Non-pigmented ciliary epithelial cell (primary cell): ENCODE measurements at regions not wholly inside any gene's neighbourhood (a gene's known extent, or its start where the extent isn't known, plus 50 kb on each side); places are given as distances from the start of the nearest gene placed in this dataset.
"Not testable (repeated sequence)": the region's sequence is repeated elsewhere in the genome, so short reads cannot be mapped to it uniquely, and the experiment has no call there.

Source experiments
- DNase-seq: peaks from one replicate; pipeline ENCODE4 v3.0.0-alpha.2; 2010; ENCODE audit warnings: low read depth

DNA sequence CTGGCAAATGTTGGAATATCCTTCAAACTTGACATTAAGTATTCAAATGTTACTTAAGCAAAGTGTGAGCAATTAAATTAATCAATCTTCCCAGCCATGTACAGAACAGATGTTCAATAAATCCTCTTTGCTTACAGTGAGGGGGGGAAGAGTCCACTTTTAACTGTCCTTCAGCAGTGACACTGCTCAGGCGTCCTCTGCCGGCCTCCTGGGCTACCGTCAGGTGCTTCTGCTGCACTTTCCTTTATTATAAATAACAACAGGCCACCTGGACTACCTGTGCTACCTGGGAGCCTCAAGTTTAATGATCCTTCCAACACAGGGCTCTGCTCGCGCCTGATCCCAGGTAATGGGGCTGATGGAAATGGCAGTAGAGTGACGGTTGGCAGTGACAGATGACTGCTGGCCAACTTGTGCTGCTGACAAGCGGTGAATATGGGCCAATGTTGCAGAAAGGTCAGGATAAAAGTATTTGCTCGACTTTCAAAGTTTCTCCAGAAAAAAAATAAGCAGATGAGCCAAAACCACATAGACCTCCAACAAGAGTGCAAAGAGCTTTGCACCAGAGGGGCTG, 460.0 kb upstream of the ZNF507 start:
- DNase-seq: no peak

DNA sequence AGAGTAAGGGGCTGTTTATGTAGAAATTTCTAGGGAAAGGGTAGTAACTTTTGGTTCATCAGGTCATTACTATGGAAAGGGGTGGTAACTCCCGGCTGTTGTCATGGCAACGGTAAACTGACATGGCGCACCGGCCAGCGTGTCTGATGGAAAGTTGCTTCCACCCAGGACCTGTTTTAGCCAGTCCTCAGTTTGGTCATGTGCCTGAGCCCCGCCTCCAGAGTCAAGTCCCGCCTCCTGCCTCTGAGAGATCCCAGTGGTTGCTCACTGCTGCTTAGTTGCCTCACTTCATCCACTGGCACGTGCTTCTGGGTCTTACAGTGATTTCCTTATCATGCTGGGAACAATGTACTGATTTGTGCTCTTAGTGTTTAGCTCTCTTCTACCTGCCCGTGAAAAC, 455.2 kb upstream of the ZNF507 start:
- DNase-seq: no peak

DNA sequence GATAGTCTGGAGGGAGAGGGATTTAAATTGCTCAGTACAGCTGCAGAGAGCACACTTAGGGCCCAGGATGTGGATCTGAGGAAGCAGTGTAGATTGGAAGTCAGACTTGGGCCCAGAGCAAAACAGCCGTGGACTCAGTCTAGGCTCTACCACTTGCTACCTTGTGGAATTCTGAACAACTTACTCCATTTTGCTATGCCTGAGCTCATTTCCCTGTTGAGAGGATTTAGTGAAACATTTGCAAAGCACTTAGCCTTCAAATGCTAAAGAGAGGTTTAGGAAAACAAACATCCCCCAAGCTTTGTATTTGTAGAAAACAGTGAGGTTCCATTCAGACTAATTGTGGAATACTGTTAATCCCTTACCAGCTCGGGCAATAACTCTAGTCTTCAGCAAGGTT, 453.4 kb upstream of the ZNF507 start:
- DNase-seq: no peak

DNA sequence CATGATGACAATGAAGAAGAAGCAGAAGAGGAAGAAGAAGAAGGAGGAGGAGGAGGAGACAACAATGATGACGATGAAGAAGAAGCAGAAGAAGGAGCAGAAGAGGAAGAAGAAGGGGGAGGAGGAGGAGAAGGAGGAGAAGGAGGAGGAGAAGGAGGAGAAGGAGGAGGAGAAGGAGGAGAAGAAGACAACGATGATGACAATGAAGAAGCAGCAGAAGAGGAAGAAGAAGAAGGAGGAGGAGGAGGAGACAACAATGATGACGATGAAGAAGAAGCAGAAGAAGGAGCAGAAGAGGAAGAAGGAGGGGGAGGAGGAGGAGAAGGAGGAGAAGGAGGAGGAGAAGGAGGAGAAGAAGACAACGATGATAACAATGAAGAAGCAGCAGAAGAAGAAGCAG, 451.9 kb upstream of the ZNF507 start:
- not testable (repeated sequence) for DNase-seq

DNA sequence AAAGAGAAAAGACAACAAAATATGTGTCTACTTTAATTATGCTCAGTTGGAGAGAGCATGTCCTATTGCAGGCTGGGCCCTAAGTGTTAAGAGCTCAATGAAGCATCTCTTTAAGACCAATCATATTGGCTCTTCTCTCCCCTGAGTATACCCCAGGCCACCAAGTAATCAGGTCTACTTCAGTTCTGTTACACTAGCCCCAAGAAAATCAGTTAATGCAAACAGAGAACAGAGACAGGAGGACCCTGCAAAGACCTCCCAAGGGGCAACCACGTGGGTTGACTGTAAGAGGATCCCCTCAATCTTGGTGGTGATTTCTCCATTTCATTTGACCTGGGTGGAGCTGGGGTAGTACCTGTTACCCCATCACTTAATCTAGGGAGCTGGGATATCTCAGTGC, 451.0 kb upstream of the ZNF507 start:
- no peak for DNase-seq

DNA sequence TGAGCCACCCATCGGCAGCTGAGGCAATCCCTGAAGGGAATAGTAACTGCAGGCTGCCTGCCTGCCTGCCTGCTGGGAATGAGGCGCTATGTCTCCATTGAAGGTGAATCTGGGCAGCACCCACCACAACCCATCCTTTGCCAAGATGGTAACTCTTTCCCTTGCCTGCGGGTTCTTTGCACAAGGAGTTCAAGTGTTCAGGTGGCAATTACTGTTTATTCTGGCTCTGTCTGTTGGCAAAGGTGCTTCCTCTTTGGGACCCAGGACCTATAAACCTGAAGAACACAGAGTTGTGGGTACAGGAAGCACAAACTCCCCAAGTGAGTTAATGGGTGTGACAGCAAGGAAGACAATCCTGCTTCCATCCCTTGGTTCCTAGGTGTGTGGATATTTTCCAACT, 448.1 kb upstream of the ZNF507 start:
- DNase-seq: no peak

DNA sequence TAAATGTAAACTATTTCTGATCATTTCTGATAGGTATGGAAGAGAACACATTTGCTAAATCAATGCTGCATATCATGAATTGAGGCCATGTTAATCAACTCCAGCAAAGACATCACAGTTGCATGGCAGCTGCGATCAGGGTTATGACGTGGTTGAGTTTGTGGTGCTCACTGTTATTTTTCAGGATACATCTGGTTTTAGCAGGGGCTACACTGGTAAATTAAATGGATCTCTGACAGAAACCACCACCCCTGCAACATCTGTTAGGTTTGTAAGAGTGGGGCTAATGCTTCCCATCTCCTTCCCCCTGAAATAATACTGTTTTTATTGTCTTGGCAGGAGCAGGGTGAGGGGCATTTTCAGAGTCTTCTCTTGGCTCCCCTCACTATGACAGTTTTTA, 444.4 kb upstream of the ZNF507 start:
- DNase-seq: no peak

DNA sequence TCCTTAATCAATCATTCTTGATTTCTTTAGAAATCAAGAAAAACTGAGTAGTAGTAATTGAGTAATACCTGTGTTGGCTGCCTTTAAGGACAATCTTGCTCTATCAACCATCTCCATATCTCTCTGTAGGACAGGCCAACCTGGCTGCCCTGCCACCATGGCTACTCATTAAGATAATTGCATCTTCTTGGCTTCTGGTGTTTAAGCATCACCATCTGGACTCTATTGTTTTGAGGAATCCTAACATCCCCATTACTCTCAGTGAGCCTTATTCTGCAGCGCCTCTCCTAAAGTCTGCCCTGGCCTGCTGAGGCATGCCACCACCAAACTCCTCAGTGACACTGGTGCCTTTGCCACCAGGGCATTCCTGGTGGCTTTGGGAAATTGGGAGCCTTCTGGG, 442.6 kb upstream of the ZNF507 start:
- no peak for DNase-seq

DNA sequence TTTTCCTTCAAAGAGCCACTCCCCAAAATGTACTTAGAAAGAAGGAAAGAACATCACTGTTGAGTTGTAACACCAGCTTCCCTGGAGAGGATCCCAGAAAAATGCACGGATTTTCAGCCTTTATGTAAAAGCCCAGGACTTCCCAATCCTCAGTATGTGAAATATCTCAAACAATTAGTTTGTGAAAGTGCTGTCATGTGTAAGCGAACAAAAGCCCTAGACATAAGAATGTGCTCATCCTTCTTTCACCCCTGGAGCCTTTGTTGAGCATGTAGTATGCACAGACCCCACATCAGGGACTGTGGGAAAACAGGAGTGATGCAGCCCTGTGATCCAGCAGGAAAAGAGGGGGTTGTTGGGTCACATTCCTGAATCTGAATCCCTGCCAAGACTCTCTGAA, 441.4 kb upstream of the ZNF507 start:
- no peak for DNase-seq

DNA sequence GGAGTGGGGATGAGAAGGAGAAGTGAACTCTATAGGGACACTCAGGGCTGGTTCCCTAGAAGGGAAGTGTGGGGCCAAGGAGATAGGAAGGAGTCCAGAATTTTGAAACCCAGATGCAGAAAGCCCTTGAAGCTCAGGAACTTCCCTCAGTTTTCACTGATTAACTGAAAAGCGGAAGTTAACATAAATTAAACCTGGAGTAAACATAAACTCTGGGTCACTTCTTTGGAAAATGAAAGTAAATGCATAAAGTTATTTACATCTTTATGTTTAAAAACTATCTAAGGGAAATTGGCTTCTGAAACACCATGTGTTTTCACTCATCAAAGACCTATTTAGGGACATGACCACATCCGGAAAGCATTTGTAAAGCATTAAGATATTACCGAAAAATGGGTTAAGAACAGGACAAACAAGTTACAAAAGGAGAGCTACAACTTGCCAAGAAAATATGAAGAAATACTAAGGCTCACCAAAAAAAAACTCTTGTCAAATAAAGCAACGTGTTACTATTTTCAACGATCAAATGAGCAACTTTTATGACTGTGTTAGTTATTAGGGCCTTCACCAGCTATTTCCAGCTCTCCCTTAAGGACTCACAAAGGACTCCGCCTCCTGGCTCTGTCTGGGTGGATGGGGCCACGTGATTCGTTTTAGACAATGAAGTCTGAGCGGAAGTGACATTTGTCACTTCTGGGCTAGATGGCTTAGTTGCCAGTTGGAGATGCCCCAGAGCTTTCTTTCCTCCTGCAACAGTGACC, 439.1 kb upstream of the ZNF507 start:
- DNase-seq: no peak

DNA sequence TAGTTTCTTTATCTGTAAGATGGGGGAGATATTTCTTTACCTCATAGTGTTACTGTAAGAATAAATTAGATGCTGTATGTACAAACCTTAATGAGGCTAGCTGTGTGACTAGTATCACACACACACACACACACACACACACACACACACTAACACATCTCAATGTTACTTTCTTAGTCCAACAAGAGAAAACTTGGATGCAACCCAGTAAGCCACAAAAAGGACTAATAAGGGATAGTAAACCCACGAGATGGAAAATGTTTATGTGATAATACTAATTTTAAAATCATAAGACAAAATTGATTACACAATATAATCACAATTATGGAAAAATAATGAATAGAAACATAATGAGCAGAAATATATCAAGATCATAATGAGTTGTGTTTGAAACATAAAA, 437.7 kb upstream of the ZNF507 start:
- DNase-seq: no peak

DNA sequence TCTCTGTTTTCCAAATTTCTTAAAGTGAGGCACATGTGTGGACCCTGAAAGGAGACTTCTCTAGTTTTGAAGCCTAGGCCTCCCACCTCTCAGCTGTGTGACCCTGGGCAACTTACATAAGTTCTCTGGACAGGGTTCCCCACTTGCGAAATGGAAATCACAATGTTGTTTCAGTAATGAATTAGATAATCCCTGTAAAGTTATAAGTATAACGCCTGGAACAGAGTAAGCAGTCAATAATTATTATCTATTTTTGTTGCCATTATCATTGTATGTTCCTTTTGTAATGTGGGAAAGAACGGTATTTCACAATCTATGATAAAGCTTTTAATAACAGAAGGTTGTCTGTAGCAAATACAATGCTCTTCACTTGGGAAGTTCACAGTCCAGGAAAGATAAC, 437.3 kb upstream of the ZNF507 start:
- no peak for DNase-seq

DNA sequence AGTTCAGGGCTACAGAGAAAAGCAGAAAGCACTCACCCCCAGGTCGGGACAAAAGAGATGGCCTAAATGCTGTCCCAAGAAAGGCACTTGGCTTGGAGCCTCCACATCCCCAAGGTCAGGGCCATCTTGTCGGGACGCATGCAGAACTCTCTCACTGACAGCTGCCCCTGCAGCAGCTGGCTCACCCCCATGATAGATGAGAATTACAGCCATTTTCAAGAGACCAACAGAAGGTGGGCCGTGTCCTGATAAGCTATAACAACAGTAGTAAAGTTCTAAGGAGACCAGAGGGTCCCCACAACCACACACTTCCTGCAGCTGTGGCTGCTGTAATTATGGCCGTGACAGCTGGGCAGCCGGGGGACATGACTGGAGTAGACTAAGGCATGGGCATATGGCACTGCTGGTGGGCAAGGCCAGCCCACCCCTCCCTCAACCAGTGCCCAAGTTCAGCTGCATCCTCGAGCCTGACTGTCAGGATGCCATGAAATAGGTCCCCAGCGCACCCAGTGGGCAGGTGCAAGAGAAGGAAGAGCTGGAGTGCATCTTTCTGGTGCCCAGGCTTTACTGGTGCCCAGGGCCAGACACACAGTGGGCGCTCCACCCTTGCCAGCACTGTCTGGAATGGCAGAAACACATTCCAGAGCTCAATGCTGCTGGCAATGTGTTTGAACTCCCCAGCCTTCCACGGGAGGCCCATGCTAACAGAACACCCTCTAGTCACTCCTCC, 436.7 kb upstream of the ZNF507 start:
- DNase-seq: no peak

DNA sequence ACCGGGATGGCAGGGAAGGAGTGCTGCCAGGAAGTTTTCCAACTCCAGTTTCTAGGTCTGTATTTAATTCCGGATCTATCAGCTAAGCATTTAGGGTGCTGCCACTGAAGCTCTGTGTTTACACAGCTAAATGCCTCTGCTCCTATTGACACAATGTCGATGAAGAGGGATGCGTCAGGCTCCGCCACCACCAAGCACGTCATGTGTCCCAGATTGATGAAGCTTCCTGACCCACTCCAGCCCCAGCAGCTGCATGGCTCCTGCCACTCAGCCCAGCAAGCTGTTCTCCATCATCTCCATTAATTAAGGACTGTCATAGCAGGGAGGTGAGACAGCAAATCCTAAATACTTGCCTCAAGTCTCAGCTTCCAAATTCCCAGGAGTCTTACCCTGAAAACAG, 435.2 kb upstream of the ZNF507 start:
- DNase-seq: no peak

DNA sequence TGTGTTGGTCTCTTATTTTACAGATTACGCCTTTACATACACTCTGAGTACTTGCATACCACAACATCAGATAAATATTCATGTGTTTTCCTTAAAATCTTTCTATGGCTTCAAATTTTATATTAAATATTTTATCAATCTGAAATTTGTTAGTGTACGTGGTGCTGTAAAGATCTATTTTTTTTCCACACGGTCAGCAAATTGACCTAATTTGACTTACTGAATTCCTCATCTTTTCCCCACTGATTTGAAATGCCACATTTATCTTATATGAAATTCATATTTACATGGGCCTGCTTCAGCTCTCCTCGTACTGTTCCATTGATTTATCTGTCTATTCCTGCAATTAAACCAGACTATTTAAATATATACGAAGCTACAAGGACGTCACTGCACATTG, 433.8 kb upstream of the ZNF507 start:
- no peak for DNase-seq

DNA sequence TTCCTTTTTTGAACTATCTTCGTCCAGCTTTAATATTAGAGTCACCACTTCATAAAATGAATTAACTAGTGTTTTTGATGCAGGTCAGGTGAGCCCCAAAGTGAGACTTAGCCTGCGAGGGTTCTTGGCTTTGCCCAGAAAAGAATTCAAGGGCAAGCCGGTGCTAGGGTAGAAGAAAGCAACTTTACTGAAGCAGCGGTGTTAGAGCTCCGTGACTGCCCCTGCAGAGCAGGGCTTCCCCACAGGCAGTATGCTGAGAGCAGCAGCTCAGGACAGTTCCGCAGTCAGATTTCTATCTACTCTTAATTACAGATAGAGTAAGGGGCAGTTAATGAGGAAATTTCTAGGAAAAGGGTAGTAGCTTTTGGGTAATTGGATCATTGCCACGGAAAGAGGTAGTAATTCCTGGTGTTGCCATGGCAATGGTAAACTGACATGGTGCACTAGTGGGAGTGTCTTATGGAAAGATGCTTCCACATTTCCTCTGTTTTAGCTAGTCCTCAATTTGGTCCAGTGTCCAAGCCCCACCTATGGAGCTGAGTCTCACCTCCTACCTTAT, 432.2 kb upstream of the ZNF507 start:
- DNase-seq: no peak

DNA sequence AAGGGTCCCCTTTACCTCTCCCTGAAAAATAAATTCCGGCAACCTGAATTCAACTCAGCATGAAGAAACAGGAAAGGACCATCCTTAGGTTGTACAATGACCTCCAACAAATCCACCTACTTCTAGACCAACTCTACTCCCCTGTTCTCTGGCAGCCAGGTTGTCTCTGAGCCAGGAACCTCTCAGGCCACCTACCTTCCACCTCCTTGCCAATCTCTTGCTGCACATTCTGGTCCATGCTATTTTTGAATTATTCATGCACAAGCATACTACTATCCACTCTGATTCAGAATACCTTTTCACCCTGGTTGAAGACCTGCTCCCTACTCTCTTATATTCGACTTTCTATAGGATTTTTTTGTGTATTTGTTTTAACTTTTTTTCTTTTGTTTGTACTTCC, 415.0 kb upstream of the ZNF507 start:
- no peak for DNase-seq

DNA sequence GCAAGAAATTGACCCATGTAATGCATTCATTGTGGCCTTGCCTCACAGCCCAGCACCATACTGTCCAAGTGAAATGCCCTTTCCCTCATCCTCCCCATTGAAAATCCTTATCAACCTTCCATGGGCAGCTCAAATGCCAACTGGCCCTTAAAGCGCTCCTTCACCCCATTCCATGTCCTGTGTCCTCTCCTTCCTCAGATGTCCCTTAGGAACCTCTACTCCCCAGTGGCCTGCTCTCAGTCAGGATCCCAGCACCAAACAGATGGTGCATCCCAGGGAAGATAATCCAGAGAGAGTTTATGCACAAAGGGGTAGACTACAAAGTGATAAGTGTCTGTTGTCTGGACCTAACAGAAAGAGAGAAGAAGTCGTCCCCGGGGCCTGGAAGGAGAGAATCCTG, 407.4 kb upstream of the ZNF507 start:
- no peak for DNase-seq

DNA sequence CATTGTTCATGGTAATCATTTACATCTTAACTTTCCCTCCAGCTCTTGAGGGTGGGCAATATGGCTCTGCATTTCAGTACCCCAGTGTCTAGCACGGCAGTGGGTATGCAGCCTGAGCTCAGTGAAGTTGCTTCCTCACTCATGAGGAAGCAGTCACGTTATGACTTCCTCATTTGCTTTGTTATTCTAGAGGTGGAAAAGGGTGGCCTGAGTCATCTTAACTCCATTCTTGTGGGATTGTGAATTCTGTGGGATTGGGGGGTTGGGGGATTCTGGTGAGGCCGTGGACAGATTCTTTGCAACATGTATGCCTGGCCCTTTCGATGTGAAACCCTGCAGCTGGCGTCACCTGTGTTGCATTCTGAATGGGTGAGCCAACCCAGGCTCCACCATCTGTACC, 406.7 kb upstream of the ZNF507 start:
- DNase-seq: peak; percentile 18

DNA sequence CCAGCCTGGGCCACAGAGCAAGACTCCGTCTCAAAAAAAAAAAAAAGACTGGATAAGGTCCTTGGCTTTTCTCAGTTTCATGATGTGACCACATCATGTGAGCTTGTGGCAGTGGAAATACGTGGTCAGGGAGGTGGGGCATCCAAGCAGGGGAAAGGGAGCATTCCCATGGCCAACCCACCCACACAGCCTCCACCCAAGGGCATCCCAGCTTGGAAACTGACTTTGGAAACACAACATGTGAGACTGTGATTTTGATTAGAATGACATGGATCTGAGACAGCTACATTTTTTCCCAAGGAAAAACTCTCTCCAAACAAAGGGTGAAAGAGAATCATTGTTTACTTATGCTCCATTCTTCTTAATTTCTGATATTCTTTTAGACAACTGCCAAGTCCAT, 405.0 kb upstream of the ZNF507 start:
- DNase-seq: no peak

DNA sequence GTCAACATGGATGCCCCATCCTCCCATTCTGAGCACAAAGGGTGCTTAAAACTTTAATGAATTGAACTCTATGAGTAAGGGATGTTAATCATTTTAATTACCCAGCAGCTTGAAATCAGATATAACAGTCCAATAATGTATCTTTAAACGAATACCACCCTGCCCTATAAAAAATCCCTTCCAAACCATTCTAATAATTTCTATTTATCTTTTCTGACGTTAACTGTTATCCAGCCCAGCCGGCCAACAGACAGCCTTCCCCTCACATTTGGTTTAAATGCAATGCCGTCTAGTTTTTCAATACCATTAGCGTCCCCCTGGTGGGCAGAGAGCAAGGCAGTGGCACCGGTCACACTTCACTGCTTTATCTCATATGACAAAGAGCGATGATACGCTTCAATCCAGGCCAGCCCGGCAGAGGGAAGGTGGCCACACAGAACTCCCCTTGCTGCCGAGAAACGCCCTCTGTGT, 402.2 kb upstream of the ZNF507 start:
- DNase-seq: no peak

DNA sequence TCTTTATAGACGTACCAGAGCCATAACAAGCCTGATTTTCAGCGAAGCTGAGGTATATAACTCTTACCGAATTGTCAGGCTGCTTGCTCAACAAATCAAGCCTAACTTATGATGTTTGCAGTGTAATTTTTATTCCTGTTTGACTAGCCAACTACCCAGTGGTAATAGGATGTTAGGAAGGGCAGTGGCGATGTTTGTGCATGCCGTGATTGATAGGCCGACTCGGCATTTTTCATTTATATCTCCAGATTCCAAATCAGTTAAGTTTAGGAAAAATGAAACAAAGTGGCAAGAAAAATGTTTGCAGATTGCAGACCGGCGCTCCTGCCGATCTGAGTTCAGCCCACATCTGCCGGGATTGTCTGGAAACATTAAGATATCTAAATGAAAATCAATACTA, 401.6 kb upstream of the ZNF507 start:
- no peak for DNase-seq

DNA sequence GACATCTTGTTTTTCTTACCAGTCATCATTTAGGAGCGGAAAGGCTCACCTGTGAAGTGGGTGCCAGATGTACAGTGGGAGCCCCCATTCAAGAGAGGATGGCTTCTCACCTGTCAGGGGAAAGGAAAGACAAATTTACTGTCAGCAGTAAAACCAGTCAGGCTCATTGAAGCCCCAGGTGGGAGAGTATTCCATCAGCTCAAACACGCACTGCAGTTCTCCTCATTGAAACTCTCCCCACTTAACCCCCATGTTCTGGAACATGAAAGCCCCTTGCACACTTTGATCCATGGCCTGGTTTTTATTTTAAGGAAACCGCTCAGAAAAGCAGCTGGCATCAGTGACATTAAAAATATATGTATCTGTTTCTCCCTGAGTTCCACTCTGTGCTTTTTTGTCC, 401.1 kb upstream of the ZNF507 start:
- no peak for DNase-seq
